K562 (cell line): ENCODE measurements at regions not wholly inside any gene's neighbourhood (a gene's known extent, or its start where the extent isn't known, plus 50 kb on each side); places are given as distances from the start of the nearest gene placed in this dataset.

Experiments used
- CBFA2T2 ChIP-seq: fragments of 450-650 bp; conservative IDR thresholded peaks from 2 replicates; pipeline ENCODE4 v1.6.1; 2017; ENCODE audit warnings: mild to moderate bottlenecking
- CREB1 ChIP-seq, 2 experiments: sonication (generic) in 1 of 2; formaldehyde crosslinking in 1 of 2; IDR thresholded peaks; 2 replicates each; pipeline versions ENCODE4 v1.6.1 to v1.8.0; 2012 to 2022; ENCODE audit warnings: inconsistent platforms in 1 of 2, mild to moderate bottlenecking in 1 of 2, missing genetic modification reagents in 1 of 2, moderate library complexity in 1 of 2
- CREB3 ChIP-seq: fragments of 450-650 bp; conservative IDR thresholded peaks from 2 replicates; pipeline ENCODE4 v1.6.1; 2016; ENCODE audit warnings: missing genetic modification characterization, low read depth, mild to moderate bottlenecking, missing compliant biosample characterization, moderate library complexity
- CREB3L1 ChIP-seq: fragments of 450-650 bp; IDR thresholded peaks from 2 replicates; pipeline ENCODE4 v1.6.1; 2014; ENCODE audit warnings: low read depth, mild to moderate bottlenecking, moderate library complexity, borderline replicate concordance
- ETS2 ChIP-seq: IDR thresholded peaks from 2 replicates; pipeline ENCODE4 v1.6.1; 2016; ENCODE audit warnings: borderline replicate concordance, missing genetic modification characterization, mild to moderate bottlenecking, moderate library complexity, missing compliant biosample characterization; ENCODE audit not compliant: poor library complexity, severe bottlenecking
- EWSR1 ChIP-seq: fragments of 450-650 bp; IDR thresholded peaks from 2 replicates; pipeline ENCODE4 v1.6.1; 2018; ENCODE audit warnings: borderline replicate concordance, mild to moderate bottlenecking, low read depth, moderate library complexity; ENCODE audit not compliant: partially characterized antibody
- GABPB1 ChIP-seq: sonication (generic); formaldehyde crosslinking; IDR thresholded peaks from 2 replicates; pipeline ENCODE4 v1.8.0; 2022; ENCODE audit warnings: mild to moderate bottlenecking, missing genetic modification reagents
- HDAC6 ChIP-seq: IDR thresholded peaks from 2 replicates; pipeline ENCODE4 v1.6.1; 2012; ENCODE audit warnings: low read depth, mild to moderate bottlenecking, control low read depth, inconsistent platforms, low read length, moderate library complexity
- HDAC8 ChIP-seq: fragments of 450-650 bp; IDR thresholded peaks from 2 replicates; pipeline ENCODE4 v1.6.1; 2016; ENCODE audit warnings: mild to moderate bottlenecking, missing genetic modification characterization, moderate library complexity, missing compliant biosample characterization
- KDM1A ChIP-seq, 2 experiments: fragments of 450-650 bp; IDR thresholded peaks; 2 replicates each; pipeline ENCODE4 v1.6.1; 2016; ENCODE audit warnings: mild to moderate bottlenecking in 2 of 2
- MCM3 ChIP-seq: fragments of 450-650 bp; IDR thresholded peaks from 2 replicates; pipeline ENCODE4 v1.6.1; 2016
- MYC ChIP-seq, 2 experiments: fragments of 250-450 bp in 1 of 2; sonication (Bioruptor Pico) in 1 of 2; IDR thresholded peaks; 2 replicates each; pipeline versions ENCODE4 v1.5.1 to v1.6.1; 2012 to 2021; ENCODE audit warnings: low read depth in 2 of 2, borderline replicate concordance in 1 of 2, improper control_type of control experiment in 1 of 2, low read length in 1 of 2, mild to moderate bottlenecking in 1 of 2, moderate library complexity in 1 of 2
- PBX2 ChIP-seq, 2 experiments: IDR thresholded peaks in 1 of 2; conservative IDR thresholded peaks in 1 of 2; 2 replicates each; pipeline ENCODE4 v1.6.1; 2016; ENCODE audit warnings: low read depth in 2 of 2, mild to moderate bottlenecking in 1 of 2, missing compliant biosample characterization in 1 of 2, missing genetic modification characterization in 1 of 2, moderate library complexity in 1 of 2
- POU5F1 ChIP-seq: fragments of 150-350 bp; IDR thresholded peaks from 2 replicates; pipeline ENCODE4 v1.6.1; 2014; ENCODE audit warnings: borderline replicate concordance, low read length, low read depth, mild to moderate bottlenecking; ENCODE audit not compliant: partially characterized antibody
- RBM15 ChIP-seq: fragments of 200-400 bp; formaldehyde crosslinking; IDR thresholded peaks from 2 replicates; pipeline ENCODE4 v1.6.1; 2018; ENCODE audit warnings: mild to moderate bottlenecking, low read length, moderate library complexity; ENCODE audit not compliant: insufficient read depth
- TEAD4 ChIP-seq, 2 experiments: sonication (generic) in 1 of 2; formaldehyde crosslinking in 1 of 2; IDR thresholded peaks; 2 replicates each; pipeline versions ENCODE4 v1.6.1 to v1.8.0; 2012 to 2022; ENCODE audit warnings: borderline replicate concordance in 1 of 2, inconsistent platforms in 1 of 2, low read length in 1 of 2, mild to moderate bottlenecking in 1 of 2, missing genetic modification reagents in 1 of 2
- ZC3H4 ChIP-seq: sonication (generic); formaldehyde crosslinking; IDR thresholded peaks from 2 replicates; pipeline ENCODE4 v1.9.0; 2021; ENCODE audit warnings: missing genetic modification reagents, borderline replicate concordance
- ZNF165 ChIP-seq: fragments of 250-450 bp; sonication (Bioruptor Pico); IDR thresholded peaks from 2 replicates; pipeline ENCODE4 v1.4.0; 2020; ENCODE audit warnings: borderline replicate concordance
- ZNF395 ChIP-seq: fragments of 200-800 bp; sonication (Bioruptor generic); IDR thresholded peaks from 2 replicates; pipeline ENCODE4 v1.6.1; 2017; ENCODE audit warnings: missing genetic modification characterization, missing compliant biosample characterization
- TF ChIP-seq, protein P1 (sequence below): fragments of 250-450 bp; sonication (Bioruptor Pico); IDR thresholded peaks from 2 replicates; pipeline ENCODE4 v1.8.0; 2022; ENCODE audit warnings: moderate library complexity, mild to moderate bottlenecking, inconsistent platforms

DNA sequence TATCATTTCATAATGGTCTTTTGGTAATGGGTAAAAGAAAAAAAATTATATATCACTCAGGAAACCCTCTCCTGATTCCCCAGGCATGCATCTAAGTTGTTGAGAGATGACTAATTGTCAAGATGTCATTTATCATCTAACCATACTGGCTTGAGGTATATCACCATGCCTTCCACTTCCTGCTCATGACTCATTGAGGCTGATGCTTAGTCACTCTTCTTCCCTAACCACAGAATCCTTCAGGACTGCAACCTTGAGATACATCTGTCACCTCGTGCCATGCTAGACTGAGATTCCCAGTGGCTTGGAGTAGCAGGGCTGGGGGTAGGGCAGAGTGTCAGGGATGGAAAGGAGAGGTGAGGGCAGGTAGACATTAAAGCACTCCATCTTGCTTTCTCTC, 782.5 kb upstream of the INTU start (continued):
- TF ChIP-seq ZNF395 (CRISPR knock-in tag) (no peak; the same call in 1 of the 2 replicates), KDM1A (IDR thresholded peaks at IDR 0.05) (peak; percentile 98), CBFA2T2 (peak; percentile 87), CREB3 (tag) (no peak), ZNF165 (CRISPR knock-in tag) (no peak), POU5F1 (no peak), EWSR1 (no peak), RBM15 (no peak), TEAD4 (IDR thresholded peaks at IDR 0.05; ENCODE audit: low read length) (peak; percentile 91), TEAD4 (CRISPR knock-in tag; IDR thresholded peaks at IDR 0.05; ENCODE audit: borderline replicate concordance) (no peak), CREB3L1 (no peak), GABPB1 (CRISPR knock-in tag) (no peak), HDAC6 (no peak), ZC3H4 (CRISPR knock-in tag) (no peak), CREB1 (IDR thresholded peaks at IDR 0.05) (no peak), CREB1 (CRISPR knock-in tag; IDR thresholded peaks at IDR 0.05) (no peak), ETS2 (tag) (no peak), HDAC8 (tag) (no peak), PBX2 (CRISPR knock-in tag; IDR thresholded peaks at IDR 0.05; ENCODE audit: low read depth) (peak; percentile 82), PBX2 (tag; conservative IDR thresholded peaks at IDR 0.05; ENCODE audit: low read depth) (peak; percentile 97), MCM3 (no peak), MYC (IDR thresholded peaks at IDR 0.05; ENCODE audit: low read depth, low read length) (peak; percentile 58; the same call in 1 of the 2 replicates), MYC (CRISPR knock-in tag; IDR thresholded peaks at IDR 0.05; ENCODE audit: borderline replicate concordance, low read depth) (no peak)
- TF ChIP-seq, protein P1, sequence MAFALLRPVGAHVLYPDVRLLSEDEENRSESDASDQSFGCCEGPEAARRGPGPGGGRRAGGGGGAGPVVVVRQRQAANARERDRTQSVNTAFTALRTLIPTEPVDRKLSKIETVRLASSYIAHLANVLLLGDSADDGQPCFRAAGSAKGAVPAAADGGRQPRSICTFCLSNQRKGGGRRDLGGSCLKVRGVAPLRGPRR (CRISPR knock-in tag) = no peak
